ENCODE measurements at regions not wholly inside any gene's neighbourhood (a gene's known extent, or its start where the extent isn't known, plus 50 kb on each side); places are given as distances from the start of the nearest gene placed in this dataset.

- intact Hi-C loops (cut with DNase I), result no loop called here
- Histone ChIP-seq H3K9me3 (no peaks in the 10 kb centered on the region), H3K36me3 (no peaks in the 10 kb centered on the region), H3K4me1 (no peaks in the 10 kb centered on the region), H3K27ac (no peak overlapping the region), H3K27me3 (ENCODE audit: low read depth) (no peaks in the 10 kb centered on the region), H3K4me3 (no peak overlapping the region)
- no peak for TF ChIP-seq CTCF (IDR thresholded peaks at IDR 0.05)
- ATAC-seq (no peak), DNase-seq (no peak)
Measured at GRCh38 chr3:68025189-68025588, 370.8 kb upstream of the SUCLG2 start.

DNA sequence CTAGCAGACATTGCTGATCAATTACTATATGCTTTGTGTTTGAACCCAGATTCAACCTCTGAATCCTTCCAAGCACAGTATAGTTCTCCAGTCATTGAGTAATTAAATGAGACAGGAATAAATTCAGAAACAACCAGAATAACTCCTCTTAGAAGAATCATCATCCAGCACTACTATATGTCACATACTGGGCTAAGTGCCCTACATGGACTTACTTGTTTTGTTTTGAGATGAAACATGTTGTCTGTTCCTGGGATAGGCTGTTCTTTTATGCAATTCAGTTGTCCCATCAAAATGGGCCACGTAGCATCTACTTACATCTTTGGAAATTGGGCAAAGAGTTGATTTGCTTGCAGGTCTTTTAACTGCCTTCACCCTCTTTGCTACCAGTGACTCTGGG is 365.5 kb upstream of the SUCLG2 start:
- no peaks in the 10 kb centered on the region for H3K27me3 ChIP-seq (ENCODE audit: low read depth)
- intact Hi-C loops (cut with DNase I), result no loop called here
- no peaks in the 10 kb centered on the region for H3K4me1 ChIP-seq
- TF ChIP-seq CTCF (IDR thresholded peaks at IDR 0.05), result no peak
- H3K4me3 ChIP-seq, result no peak overlapping the region
- H3K9me3 ChIP-seq, result no peaks in the 10 kb centered on the region
- H3K36me3 ChIP-seq, result no peaks in the 10 kb centered on the region
- H3K27ac ChIP-seq, result no peak overlapping the region
- ATAC-seq, result no peak
- DNase-seq, result no peak

- no peak overlapping the region for H3K27ac ChIP-seq
- no peak for TF ChIP-seq CTCF (IDR thresholded peaks at IDR 0.05)
Measured at GRCh38 chr3:68018275-68018674, 363.9 kb upstream of the SUCLG2 start.

DNA sequence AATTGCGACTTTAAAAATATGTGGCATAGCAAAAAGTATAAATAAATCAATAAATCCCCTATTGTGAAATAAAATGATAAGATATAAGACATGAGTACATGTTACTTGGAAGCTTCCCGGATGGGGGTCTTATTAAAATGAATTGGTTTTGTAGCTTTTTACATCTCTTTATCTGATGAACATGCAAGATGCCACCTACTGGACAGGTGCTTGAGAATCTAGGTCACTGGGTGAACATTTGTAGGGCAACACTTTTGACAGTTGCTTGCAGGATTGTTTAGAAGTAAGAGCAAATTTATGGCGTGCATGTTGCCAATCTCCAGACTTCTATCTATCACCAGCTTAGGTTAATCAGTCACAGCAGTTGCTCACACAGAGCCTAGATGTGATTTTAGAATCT is 362.7 kb upstream of the SUCLG2 start:
- Histone ChIP-seq H3K4me3 (no peak overlapping the region), H3K9me3 (no peaks in the 10 kb centered on the region), H3K36me3 (no peaks in the 10 kb centered on the region), H3K4me1 (no peaks in the 10 kb centered on the region), H3K27ac (no peak overlapping the region), H3K27me3 (ENCODE audit: low read depth) (no peaks in the 10 kb centered on the region)
- no peak for ATAC-seq
- intact Hi-C loops (cut with DNase I), result no loop called here
- no peak for TF ChIP-seq CTCF (IDR thresholded peaks at IDR 0.05)
- DNase-seq, result no peak

More at GRCh38 chr3:68018275-68018674, 363.9 kb upstream of the SUCLG2 start:
- no peak for ATAC-seq
- intact Hi-C loops (cut with DNase I), result no loop called here
- no peaks in the 10 kb centered on the region for H3K4me1 ChIP-seq
- DNase-seq, result no peak
- no peaks in the 10 kb centered on the region for H3K27me3 ChIP-seq (ENCODE audit: low read depth)
- no peaks in the 10 kb centered on the region for H3K9me3 ChIP-seq
- H3K4me3 ChIP-seq, result no peak overlapping the region
- H3K36me3 ChIP-seq, result no peaks in the 10 kb centered on the region

DNA sequence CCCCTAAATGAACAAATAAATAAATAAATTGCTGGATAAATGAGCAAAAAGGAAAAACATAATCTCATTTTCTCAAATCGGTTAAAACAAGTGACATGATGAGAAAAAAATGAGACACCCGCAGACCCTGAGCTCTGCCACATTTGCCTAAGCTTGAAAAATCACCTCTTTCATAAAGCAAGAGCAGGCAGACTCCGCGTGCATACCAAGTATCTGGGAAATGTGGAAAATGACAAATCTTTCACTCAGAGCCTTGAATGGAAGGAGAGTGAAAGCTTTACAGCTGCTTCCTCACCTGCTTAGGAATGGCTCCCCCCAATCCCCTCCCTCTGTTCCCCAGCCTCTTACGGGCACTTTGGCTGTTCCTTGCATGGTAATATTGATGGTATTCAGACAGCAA is 355.5 kb upstream of the SUCLG2 start:
- TF ChIP-seq CTCF (IDR thresholded peaks at IDR 0.05), result no peak
- no peaks in the 10 kb centered on the region for H3K4me1 ChIP-seq
- H3K4me3 ChIP-seq, result no peak overlapping the region
- no peaks in the 10 kb centered on the region for H3K9me3 ChIP-seq
- H3K36me3 ChIP-seq, result no peaks in the 10 kb centered on the region
- no peak overlapping the region for H3K27ac ChIP-seq
- intact Hi-C loops (cut with DNase I), result no loop called here
- DNase-seq (no peak), ATAC-seq (no peak)
- H3K27me3 ChIP-seq (ENCODE audit: low read depth), result peaks cover 16% of the 10 kb centered on the region

Data from lower lobe of right lung (tissue), 2 donors.